GM18909 (cell line): ENCODE measurements at regions not wholly inside any gene's neighbourhood (a gene's known extent, or its start where the extent isn't known, plus 50 kb on each side); places are given as distances from the start of the nearest gene placed in this dataset.

Experiments used
- ATAC-seq: cut with Tn5 transposase; IDR thresholded peaks from one replicate; pipeline ENCODE4 v1.9.1; 2021; ENCODE audit warnings: mild to moderate bottlenecking; ENCODE audit not compliant: unreplicated experiment, poor library complexity

GRCh38 chr9:82206946-82207345, 218.4 kb downstream of the SPATA31D1 start:
- no peak for ATAC-seq

GRCh38 chr9:82208741-82209450, 220.3 kb downstream of the SPATA31D1 start:
- ATAC-seq: no peak

GRCh38 chr9:82209797-82210470, 221.4 kb downstream of the SPATA31D1 start:
- no peak for ATAC-seq

- ATAC-seq: no peak
Observed at GRCh38 chr9:82212885-82213284, 224.3 kb downstream of the SPATA31D1 start.

GRCh38 chr9:82216435-82216834, 227.9 kb downstream of the SPATA31D1 start:
- no peak for ATAC-seq

GRCh38 chr9:82223442-82223841, 234.9 kb downstream of the SPATA31D1 start:
- ATAC-seq: no peak

- no peak for ATAC-seq
Observed at GRCh38 chr9:82231411-82231810, 242.8 kb downstream of the SPATA31D1 start.

GRCh38 chr9:82234160-82234943, 245.8 kb downstream of the SPATA31D1 start:
- no peak for ATAC-seq

GRCh38 chr9:82242285-82242963, 253.9 kb downstream of the SPATA31D1 start:
- no peak for ATAC-seq

GRCh38 chr9:82247318-82247717, 258.7 kb downstream of the SPATA31D1 start:
- ATAC-seq: no peak

GRCh38 chr9:82252116-82252515, 263.5 kb downstream of the SPATA31D1 start:
- no peak for ATAC-seq

- ATAC-seq: no peak
Observed at GRCh38 chr9:82254646-82255367, 266.2 kb downstream of the SPATA31D1 start.

GRCh38 chr9:82255481-82256176, 267.1 kb downstream of the SPATA31D1 start:
- ATAC-seq: no peak

GRCh38 chr9:82260691-82261090, 272.1 kb downstream of the SPATA31D1 start:
- ATAC-seq: no peak

- no peak for ATAC-seq
Observed at GRCh38 chr9:82263619-82264018, 275.0 kb downstream of the SPATA31D1 start.

- ATAC-seq: no peak
Observed at GRCh38 chr9:82271106-82271561, 282.6 kb downstream of the SPATA31D1 start.

GRCh38 chr9:82273121-82273520, 284.5 kb downstream of the SPATA31D1 start:
- no peak for ATAC-seq

GRCh38 chr9:82275258-82275927, 286.8 kb downstream of the SPATA31D1 start:
- no peak for ATAC-seq

- no peak for ATAC-seq
Observed at GRCh38 chr9:82281066-82281465, 292.5 kb downstream of the SPATA31D1 start.
